ENCODE measurements at regions not wholly inside any gene's neighbourhood (a gene's known extent, or its start where the extent isn't known, plus 50 kb on each side); places are given as distances from the start of the nearest gene placed in this dataset.

DNA sequence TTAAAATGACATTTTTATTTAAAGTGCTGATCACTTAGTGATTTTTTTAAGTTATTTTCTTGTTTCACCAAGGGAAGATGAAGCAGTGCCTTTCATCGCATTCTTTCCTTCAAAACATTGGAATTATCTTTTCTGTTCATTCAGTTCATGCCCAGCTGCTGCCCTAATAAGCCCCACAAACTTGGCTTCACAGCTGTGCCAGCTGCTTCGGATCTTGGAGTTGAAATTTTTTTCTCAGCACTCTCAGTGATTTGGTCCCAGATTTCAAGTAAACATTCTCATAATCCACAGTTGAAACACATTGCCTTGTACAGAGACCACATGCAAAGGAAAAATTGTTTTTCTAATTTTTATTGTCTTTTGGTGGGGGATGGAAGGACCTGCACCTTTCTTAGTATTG is 353.3 kb upstream of the LRP1B start:
- in situ Hi-C loops (cut with MboI; ENCODE audit: low pct_unique_long_range_greater_than_20kb, low sequenced_read_pairs, unreplicated experiment), result no loop called here
- TF ChIP-seq, protein P1, sequence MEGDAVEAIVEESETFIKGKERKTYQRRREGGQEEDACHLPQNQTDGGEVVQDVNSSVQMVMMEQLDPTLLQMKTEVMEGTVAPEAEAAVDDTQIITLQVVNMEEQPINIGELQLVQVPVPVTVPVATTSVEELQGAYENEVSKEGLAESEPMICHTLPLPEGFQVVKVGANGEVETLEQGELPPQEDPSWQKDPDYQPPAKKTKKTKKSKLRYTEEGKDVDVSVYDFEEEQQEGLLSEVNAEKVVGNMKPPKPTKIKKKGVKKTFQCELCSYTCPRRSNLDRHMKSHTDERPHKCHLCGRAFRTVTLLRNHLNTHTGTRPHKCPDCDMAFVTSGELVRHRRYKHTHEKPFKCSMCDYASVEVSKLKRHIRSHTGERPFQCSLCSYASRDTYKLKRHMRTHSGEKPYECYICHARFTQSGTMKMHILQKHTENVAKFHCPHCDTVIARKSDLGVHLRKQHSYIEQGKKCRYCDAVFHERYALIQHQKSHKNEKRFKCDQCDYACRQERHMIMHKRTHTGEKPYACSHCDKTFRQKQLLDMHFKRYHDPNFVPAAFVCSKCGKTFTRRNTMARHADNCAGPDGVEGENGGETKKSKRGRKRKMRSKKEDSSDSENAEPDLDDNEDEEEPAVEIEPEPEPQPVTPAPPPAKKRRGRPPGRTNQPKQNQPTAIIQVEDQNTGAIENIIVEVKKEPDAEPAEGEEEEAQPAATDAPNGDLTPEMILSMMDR (IDR thresholded peaks at IDR 0.05; ENCODE audit: extremely low read depth, insufficient read depth, missing control alignments), result no peak
- DNase-seq (ENCODE audit: low spot score), result no peak

GRCh38 chr2:142483653-142484052 is 352.8 kb upstream of the LRP1B start:
- TF ChIP-seq, protein P1 (IDR thresholded peaks at IDR 0.05; ENCODE audit: extremely low read depth, insufficient read depth, missing control alignments), result no peak
- no peak for DNase-seq (ENCODE audit: low spot score)
- in situ Hi-C loops (cut with MboI; ENCODE audit: low pct_unique_long_range_greater_than_20kb, low sequenced_read_pairs, unreplicated experiment), result no loop called here

- DNase-seq (ENCODE audit: low spot score), result no peak
- in situ Hi-C loops (cut with MboI; ENCODE audit: low pct_unique_long_range_greater_than_20kb, low sequenced_read_pairs, unreplicated experiment), result no loop called here
- TF ChIP-seq, protein P1 (IDR thresholded peaks at IDR 0.05; ENCODE audit: extremely low read depth, insufficient read depth, missing control alignments), result no peak
These were observed 347.4 kb upstream of the LRP1B start for GRCh38 chr2:142478206-142478605.

GRCh38 chr2:142472382-142472781 is 341.6 kb upstream of the LRP1B start:
- TF ChIP-seq, protein P1 (IDR thresholded peaks at IDR 0.05; ENCODE audit: extremely low read depth, insufficient read depth, missing control alignments), result no peak
- no peak for DNase-seq (ENCODE audit: low spot score)
- in situ Hi-C loops (cut with MboI; ENCODE audit: low pct_unique_long_range_greater_than_20kb, low sequenced_read_pairs, unreplicated experiment), result no loop called here

- in situ Hi-C loops (cut with MboI; ENCODE audit: low pct_unique_long_range_greater_than_20kb, low sequenced_read_pairs, unreplicated experiment), result no loop called here
- TF ChIP-seq, protein P1 (IDR thresholded peaks at IDR 0.05; ENCODE audit: extremely low read depth, insufficient read depth, missing control alignments), result no peak
- no peak for DNase-seq (ENCODE audit: low spot score)
These were observed 336.5 kb upstream of the LRP1B start for GRCh38 chr2:142467321-142467720.

DNA sequence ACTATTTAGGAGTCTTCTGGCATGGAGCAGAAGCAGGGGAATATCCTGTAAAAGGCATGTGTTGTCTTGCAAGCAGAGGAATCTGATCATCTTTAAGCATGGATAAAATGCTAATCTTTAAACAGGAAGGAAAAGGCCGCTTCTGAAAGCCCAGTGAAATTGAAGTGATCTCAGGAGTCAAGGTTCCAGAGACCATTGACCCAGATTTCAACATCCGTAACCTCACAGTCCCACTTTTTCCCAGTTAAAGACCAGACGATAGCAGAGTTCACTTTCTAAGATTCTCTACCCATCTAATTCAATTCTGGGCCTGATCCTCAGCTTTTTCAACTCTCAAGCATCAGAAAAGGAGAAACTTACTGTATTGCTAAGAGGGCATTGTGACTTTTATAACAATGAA is 332.2 kb upstream of the LRP1B start:
- TF ChIP-seq, protein P1 (IDR thresholded peaks at IDR 0.05; ENCODE audit: extremely low read depth, insufficient read depth, missing control alignments), result no peak
- DNase-seq (ENCODE audit: low spot score), result no peak
- in situ Hi-C loops (cut with MboI; ENCODE audit: low pct_unique_long_range_greater_than_20kb, low sequenced_read_pairs, unreplicated experiment), result no loop called here

- TF ChIP-seq, protein P1 (IDR thresholded peaks at IDR 0.05; ENCODE audit: extremely low read depth, insufficient read depth, missing control alignments), result no peak
- DNase-seq (ENCODE audit: low spot score), result no peak
- in situ Hi-C loops (cut with MboI; ENCODE audit: low pct_unique_long_range_greater_than_20kb, low sequenced_read_pairs, unreplicated experiment), result no loop called here
These were observed 331.5 kb upstream of the LRP1B start for GRCh38 chr2:142462306-142462705.
